IPS-NIHi7 (cell line): ENCODE measurements at regions not wholly inside any gene's neighbourhood (a gene's known extent, or its start where the extent isn't known, plus 50 kb on each side); places are given as distances from the start of the nearest gene placed in this dataset.
"Not testable (repeated sequence)": the region's sequence is repeated elsewhere in the genome, so short reads cannot be mapped to it uniquely, and the experiment has no call there.

Source experiments
- DNase-seq: peaks from one replicate; pipeline ENCODE4 v3.0.0; 2012; ENCODE audit warnings: mixed read lengths; ENCODE audit errors: extremely low spot score

DNA sequence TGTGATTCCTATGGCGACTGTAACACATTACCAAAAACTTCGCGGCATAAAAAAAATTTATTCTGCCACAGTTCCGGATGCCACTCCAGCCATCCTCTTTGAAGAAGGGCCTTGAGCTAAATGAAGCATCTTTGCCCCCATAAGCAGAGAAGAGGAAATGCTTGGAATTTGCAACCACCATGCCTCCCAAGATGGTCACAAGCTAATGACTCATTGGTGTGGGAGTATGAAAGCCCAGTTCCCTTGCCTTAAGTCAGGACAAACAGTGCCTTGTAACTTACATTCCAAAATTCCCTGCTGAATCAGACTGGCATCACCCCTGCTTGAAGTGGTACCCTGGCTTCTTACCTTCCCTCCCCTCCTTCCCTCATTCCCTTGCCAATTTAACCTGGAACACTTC lies 1077.4 kb downstream of the EPHA3 start:
- no peak for DNase-seq

DNA sequence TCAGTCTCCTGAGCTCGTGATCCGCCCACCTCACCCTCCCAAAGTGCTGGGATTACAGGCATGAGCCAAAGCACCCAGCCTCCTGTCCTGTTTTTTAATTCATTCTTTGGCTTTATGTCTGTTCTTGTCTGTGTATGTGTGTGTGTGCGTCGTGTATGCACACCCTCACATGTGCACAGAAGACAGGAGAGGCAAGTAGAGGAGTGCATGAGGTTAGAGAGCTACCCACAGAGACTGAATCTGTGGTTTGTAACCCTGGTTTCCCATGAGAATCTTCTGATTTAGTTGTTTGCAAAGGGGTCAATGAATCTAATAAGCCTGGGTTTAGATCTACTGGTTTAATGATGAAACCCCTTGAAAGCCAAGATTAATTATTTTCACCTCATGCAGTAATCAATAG lies 1090.0 kb downstream of the EPHA3 start:
- not testable (repeated sequence) for DNase-seq

DNA sequence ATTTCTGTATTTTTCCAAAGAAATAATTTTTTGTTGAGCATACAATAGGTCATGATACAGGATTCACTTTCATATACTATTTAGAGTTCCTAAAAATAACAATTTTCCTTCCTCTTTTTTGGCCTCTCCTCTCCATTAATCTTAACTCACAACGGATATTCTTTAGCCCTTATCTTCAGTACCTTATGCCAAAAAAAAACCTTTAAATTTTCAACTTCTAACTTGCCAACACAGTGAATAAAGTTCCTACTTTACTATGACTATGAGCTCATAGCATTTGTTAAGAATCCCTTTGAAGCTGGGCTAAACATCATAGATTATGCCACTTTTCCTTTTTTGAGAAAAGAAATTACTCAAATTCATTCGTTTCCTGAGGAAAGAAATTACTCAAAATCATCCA lies 1095.5 kb downstream of the EPHA3 start:
- DNase-seq = not testable (repeated sequence)

DNA sequence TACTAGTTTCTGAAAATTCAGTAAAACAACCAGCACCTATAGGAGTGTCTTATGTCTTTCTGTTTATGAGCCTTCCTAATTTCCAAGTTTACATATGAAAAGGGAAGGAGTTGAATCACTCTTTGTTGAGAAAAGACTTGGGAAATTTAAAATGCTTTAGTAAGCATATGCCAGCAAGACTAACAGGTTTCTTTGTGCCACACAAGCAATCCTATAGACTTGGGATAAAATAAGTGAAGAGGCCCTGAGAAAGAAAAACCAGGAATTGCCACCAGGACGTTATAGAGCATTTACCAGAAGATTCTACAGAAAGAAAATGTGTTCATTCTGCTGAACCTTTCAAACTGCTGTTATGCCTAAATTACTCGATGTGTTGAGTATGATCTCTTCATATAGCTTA lies 1099.1 kb downstream of the EPHA3 start:
- DNase-seq = not testable (repeated sequence)

DNA sequence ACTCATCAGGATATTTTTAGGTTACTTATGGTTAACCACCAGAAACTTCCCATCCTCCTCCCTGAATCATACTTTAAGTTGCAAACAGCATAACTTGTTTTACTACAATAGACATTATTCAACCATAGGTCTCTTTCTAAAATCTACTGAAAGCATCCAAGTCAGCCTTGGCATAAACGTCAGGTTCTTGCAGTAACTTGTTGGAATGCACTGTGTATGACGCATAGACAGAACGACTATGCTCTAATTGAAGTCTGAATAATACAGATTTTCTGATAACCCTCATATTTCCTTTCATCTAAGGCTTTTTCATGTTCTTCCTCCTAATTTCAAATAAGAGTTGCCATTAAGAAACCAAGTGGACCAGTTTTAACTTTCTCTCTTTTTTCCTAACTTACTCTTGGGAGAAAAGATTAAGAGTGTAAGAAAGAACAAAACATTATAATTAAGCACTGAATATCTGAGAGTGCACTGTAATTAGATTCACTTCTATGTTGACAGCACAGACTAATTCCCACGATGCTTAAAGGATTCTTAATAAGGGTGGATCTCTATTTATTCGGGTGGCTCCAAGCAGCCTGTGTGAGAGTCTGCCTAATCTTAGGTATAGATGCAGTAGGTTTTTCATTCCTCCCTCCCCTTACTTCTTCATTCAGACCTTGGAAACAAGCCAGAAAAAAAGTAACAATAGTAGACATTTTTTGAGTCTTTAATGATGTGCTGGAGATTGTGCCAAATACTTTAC lies 1100.1 kb downstream of the EPHA3 start:
- not testable (repeated sequence) for DNase-seq

DNA sequence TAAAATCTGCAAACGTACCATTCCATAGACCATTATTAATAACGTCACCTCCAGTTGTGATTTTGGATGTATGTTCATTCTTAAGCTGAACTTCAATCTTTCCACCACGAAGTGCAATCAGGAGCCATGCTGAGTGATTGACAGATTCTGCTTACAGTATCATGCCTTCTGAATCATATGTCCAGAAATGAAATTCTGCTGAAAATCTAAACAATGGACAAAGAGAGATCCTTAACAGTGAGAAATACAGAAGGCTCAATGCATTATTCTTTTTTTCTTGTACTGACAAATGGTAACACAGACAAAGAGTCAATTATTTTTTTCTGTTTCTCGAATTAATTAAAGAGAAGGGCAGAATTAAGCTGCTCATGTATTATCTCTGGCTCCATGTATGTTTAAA lies 1114.5 kb downstream of the EPHA3 start:
- DNase-seq = no peak

DNA sequence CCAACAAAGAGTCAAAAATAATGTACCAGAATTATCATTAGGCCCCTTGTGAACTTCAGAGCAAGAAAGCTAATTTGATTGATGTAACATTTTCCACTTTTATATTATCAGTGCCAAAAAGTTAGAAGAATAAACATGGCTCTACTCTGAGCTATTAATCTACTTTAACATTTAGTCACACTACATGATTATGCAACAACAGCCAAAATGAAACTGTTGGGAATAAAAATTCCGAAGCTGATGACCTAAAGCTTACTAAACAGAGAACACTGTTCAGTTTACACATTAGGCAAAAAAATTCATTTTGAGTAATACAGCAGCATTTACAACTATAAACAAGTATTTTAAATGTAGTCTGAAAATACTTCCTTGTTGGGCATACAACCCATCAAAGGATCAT lies 1134.1 kb downstream of the EPHA3 start:
- no peak for DNase-seq

DNA sequence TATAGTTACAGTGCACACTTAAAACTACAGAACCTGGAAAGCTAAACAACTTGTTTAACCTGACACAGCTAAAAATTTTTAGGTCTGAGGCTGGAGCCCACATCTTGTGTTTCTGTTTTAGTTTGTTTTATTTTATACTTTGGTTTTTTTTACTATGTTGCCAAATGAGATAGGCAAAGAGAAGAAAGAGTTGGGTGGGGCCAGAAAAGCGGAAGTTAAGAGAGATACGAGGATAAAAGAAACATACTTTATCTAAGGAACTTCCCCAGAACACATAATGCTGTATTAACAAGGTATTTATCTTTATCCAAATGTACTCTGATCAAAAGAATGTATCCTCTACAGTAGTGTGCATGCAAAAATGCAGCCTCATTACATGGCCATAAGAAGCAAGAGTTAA lies 1145.7 kb downstream of the EPHA3 start:
- no peak for DNase-seq

DNA sequence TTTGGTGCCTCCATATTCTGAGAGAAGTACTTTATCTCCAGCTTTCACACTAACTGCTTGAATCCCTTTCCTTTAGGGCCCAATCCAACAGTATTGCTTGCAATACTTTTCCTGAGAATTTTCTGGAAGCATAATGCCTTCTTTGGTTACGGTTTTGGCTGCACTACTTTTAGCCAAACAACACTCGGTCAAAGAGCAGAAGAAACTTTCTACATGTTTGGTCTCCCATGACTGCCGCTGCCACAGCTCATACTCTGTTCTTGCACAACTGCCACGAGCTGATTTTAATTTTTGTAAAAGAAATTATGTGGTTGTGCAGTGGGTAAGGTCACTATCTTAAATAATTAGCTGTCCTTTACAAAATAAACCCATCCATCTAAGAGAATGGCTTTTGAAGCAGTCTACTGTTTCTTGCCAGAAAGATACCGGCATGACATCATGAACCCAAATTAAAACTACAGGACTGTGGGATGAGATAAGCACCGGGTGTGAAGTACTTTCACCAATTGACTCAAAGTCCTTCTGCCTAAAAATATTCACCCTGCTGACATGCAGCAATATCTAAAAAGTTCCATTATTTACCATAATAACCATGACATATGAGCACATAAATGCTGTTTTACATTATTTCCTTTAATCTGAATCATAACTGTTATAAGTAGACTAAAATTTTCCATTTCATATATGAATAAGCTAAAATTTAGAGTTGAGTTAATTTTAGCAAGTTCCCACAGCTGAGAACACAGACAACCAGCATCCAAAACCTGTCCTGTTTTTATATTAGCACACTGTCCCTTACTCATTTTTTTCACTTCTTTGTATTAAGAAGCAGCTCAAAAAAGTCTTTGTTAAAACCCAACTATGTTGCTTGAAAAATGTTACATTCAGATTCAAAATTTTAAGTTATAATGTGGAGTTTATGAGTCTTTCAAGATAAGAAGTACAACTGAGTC lies 1154.3 kb downstream of the EPHA3 start:
- DNase-seq = no peak
